Heart right ventricle (tissue), 16 donors: ENCODE measurements at regions not wholly inside any gene's neighbourhood (a gene's known extent, or its start where the extent isn't known, plus 50 kb on each side); places are given as distances from the start of the nearest gene placed in this dataset.
"Not testable (repeated sequence)": the region's sequence is repeated elsewhere in the genome, so short reads cannot be mapped to it uniquely, and the experiment has no call there.

Experiments used
- ATAC-seq, 8 donors: fragments of 200-7000 bp; cut with Tn5 transposase; one replicate each; pipeline ENCODE4 v1.9.1; 2020; ENCODE audit warnings: mild to moderate bottlenecking in 8 of 8, moderate library complexity in 8 of 8, moderate number of reproducible peaks in 1 of 8
- DNase-seq, 2 donors: peaks; one replicate each; pipeline ENCODE4 v3.0.0-alpha.2; 2020
- H3K27ac ChIP-seq, 10 donors: fragments of 200-600 bp; sonication (generic) in 2 of 10; one replicate each; pipeline versions ENCODE4 v1.5.0 to v1.8.0; 2020 to 2022; ENCODE audit warnings: mild to moderate bottlenecking in 3 of 10
- H3K27me3 ChIP-seq, 7 donors: fragments of 200-600 bp; one replicate each; pipeline ENCODE4 v1.8.0; 2021 to 2022; ENCODE audit warnings: mild to moderate bottlenecking in 2 of 7
- H3K36me3 ChIP-seq, 9 donors: fragments of 200-600 bp; sonication (generic) in 1 of 9; one replicate each; pipeline versions ENCODE4 v1.5.0 to v1.8.0; 2020 to 2022; ENCODE audit warnings: mild to moderate bottlenecking in 2 of 9
- H3K4me1 ChIP-seq, 9 donors: fragments of 200-600 bp; sonication (generic) in 1 of 9; one replicate each; pipeline versions ENCODE4 v1.5.0 to v1.8.0; 2020 to 2022; ENCODE audit warnings: mild to moderate bottlenecking in 4 of 9
- H3K4me3 ChIP-seq, 10 donors: fragments of 200-600 bp; sonication (generic) in 2 of 10; one replicate each; pipeline versions ENCODE4 v1.5.0 to v1.8.0; 2020 to 2022; ENCODE audit warnings: mild to moderate bottlenecking in 7 of 10, moderate library complexity in 2 of 10
- H3K9me3 ChIP-seq, 11 donors: fragments of 200-600 bp in 10 of 11; sonication (generic) in 2 of 11; one replicate each; pipeline versions ENCODE4 v1.5.0 to v1.8.0; 2013 to 2022; ENCODE audit warnings: mild to moderate bottlenecking in 2 of 11, control low read depth in 1 of 11, moderate library complexity in 1 of 11
- CTCF ChIP-seq, 9 donors: fragments of 200-600 bp; sonication (generic) in 2 of 9; IDR thresholded peaks; one replicate each; pipeline versions ENCODE4 v1.5.0 to v1.8.0; 2021 to 2022; ENCODE audit warnings: antibody characterized with exemption in 9 of 9, mild to moderate bottlenecking in 5 of 9, moderate library complexity in 1 of 9
- WGBS, 2 donors: extraction: QIAGEN DNeasy Blood & Tissue Kit; methylation state at CpG; one replicate each; pipeline ENCODE4 v1.1.7; 2013; ENCODE audit warnings: inconsistent platforms in 1 of 2; 5-methylcytosine and 5-hydroxymethylcytosine counted together
- intact Hi-C, 10 donors: fragments of 100-400 bp; cut with DNase I; formaldehyde crosslinking; loops; one replicate each; pipeline versions ENCODE4 v1.11.1 to v1.14.2; 2022
- donor health status: Arrhythmogenic right ventricular cardiomyopathy.
- donor health status: ischemic (EF 13 %, LVEDD 7.1; RV severe dilation, severe dysfunction).
- donor health status: healthy with polysubstance abuse.
- donor health status: DM: no; HTN: yes; CAD: no.
- donor health status: DM: no; HTN: no; CAD: no.
- donor health status: ischemic (EF 25% LVEDD 6.9; RV normal size, moderate dysfunction).
- donor health status: ischemic (EF 25% LVEDD 5.7; RV mildly dilated, moderate dysfunction).
- donor health status: healthy.
- donor health status: DM: yes; HTN: yes; CAD: no.
- donor health status: Ischemic cardiomyopathy.
- donor health status: ischemic (EF 35%, LVEDD 5.7; RV mildly dilated, moderate dysfunction).
- donor health status: nonischemic (EF 11% LVEDD 7.7; RV severe dilation, severe dysfunction).
- donor health status: DM: yes; HTN: yes; CAD: no.
- donor health status: PGD.
- donor health status: ischemic (EF 29% LVEDD 5.4; RV normal size, mild dysfunction).
- donor health status: nonischemic (EF 23%, LVEDD 6.1; RV moderate dilation, normal function).

- 64 to 66% methylated on average over 2 of the region's 2 CpGs for WGBS, 2 donors
- intact Hi-C loops: no loop called here
- TF ChIP-seq CTCF (IDR thresholded peaks at IDR 0.05): no peak
- Histone ChIP-seq H3K4me1 (no peaks in the 10 kb centered on the region), H3K9me3 (peaks cover 0 to 3% (median 0%) of the 10 kb centered on the region in 11 donors), H3K36me3 (no peaks in the 10 kb centered on the region), H3K27ac (no peak overlapping the region), H3K4me3 (no peak overlapping the region), H3K27me3 (no peaks in the 10 kb centered on the region)
- ATAC-seq (no peak), DNase-seq (no peak)
Measured at GRCh38 chr1:232737917-232738316, 67.3 kb upstream of the MAP10 start.

DNA sequence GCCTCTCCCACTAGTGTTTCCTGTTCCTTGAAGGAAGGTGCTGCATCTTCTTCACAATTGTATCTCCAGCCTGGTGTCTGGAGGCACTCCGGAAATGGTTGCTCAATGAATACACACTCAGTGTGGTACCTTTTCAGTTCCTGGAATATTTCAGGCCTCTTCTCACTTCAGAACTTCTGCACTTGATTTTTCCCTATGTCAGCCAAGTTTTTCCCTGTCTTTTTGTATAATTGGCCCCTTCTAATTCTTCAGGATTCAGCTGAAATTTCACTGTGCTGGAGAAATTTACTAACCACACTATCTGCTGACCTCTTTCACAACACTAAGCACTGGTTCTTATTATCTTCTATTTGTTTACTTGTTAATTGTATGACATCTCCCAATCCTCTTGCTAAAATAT lies 61.2 kb upstream of the MAP10 start:
- Histone ChIP-seq H3K4me3 (no peak overlapping the region), H3K36me3 (no peaks in the 10 kb centered on the region), H3K9me3 (peaks cover 0 to 23% (median 5%) of the 10 kb centered on the region in 11 donors), H3K4me1 (no peaks in the 10 kb centered on the region), H3K27me3 (no peaks in the 10 kb centered on the region), H3K27ac (no peak overlapping the region)
- ATAC-seq (no peak), DNase-seq (no peak)
- intact Hi-C loops: no loop called here
- WGBS, 2 donors: 91 to 92% methylated on average over 1 of the region's 1 CpG
- no peak for TF ChIP-seq CTCF (IDR thresholded peaks at IDR 0.05)

- WGBS, 2 donors: 87 to 92% methylated on average over 6 of the region's 6 CpGs
- DNase-seq: no peak
- no peaks in the 10 kb centered on the region for H3K4me1 ChIP-seq
- no peaks in the 10 kb centered on the region for H3K27me3 ChIP-seq
- intact Hi-C loops: no loop called here
- H3K27ac ChIP-seq: no peak overlapping the region
- TF ChIP-seq CTCF (IDR thresholded peaks at IDR 0.05): no peak
- no peak overlapping the region for H3K4me3 ChIP-seq
- H3K36me3 ChIP-seq: no peaks in the 10 kb centered on the region
- ATAC-seq: no peak
- H3K9me3 ChIP-seq: peaks cover 0 to 31% (median 13%) of the 10 kb centered on the region in 11 donors
Measured at GRCh38 chr1:232744847-232745246, 60.4 kb upstream of the MAP10 start.

- H3K27ac ChIP-seq, DNase-seq, H3K27me3 ChIP-seq, H3K4me1 ChIP-seq, intact Hi-C loops, H3K4me3 ChIP-seq, H3K36me3 ChIP-seq, ATAC-seq: not testable (repeated sequence)
- 92 to 97% methylated on average over 2 of the region's 2 CpGs for WGBS, 2 donors
- H3K9me3 ChIP-seq: peaks cover 0 to 38% (median 13%) of the 10 kb centered on the region in 11 donors
Measured at GRCh38 chr1:232745698-232746097, 59.5 kb upstream of the MAP10 start.

GRCh38 chr1:232748910-232749368 lies 56.3 kb upstream of the MAP10 start:
- Histone ChIP-seq H3K4me3 (no peak overlapping the region), H3K36me3 (no peaks in the 10 kb centered on the region), H3K27ac (no peak overlapping the region), H3K4me1 (peaks cover 0 to 12% (median 4%) of the 10 kb centered on the region in 9 donors), H3K9me3 (peaks cover 0 to 38% (median 13%) of the 10 kb centered on the region in 11 donors), H3K27me3 (no peaks in the 10 kb centered on the region)
- ATAC-seq: no peak
- intact Hi-C loops: no loop called here
- DNase-seq: no peak
- 85 to 86% methylated on average over 8 of the region's 8 CpGs for WGBS, 2 donors
- TF ChIP-seq CTCF (IDR thresholded peaks at IDR 0.05): no peak
